Right lobe of liver (tissue), 4 donors: ENCODE measurements at regions not wholly inside any gene's neighbourhood (a gene's known extent, or its start where the extent isn't known, plus 50 kb on each side); places are given as distances from the start of the nearest gene placed in this dataset.

ENCODE experiments used
- POLR2A ChIP-seq: fragments of 450-650 bp; IDR thresholded peaks from one replicate; pipeline ENCODE4 v1.6.1; 2017; ENCODE audit warnings: antibody characterized with exemption, mild to moderate bottlenecking
- TF ChIP-seq, protein P1 (sequence below), 4 donors: fragments of 200-600 bp in 3 of 4; fragments of 450-650 bp in 1 of 4; IDR thresholded peaks; one replicate each; pipeline versions ENCODE4 v1.5.1 to v1.8.0; 2016 to 2022; ENCODE audit warnings: antibody characterized with exemption in 4 of 4, mild to moderate bottlenecking in 2 of 4
- donor health status: DM: no; HTN: no; CAD: no.
- donor health status: DM: no; HTN: no; CAD: no.
- donor health status: DM: no; HTN: yes; CAD: no.

DNA sequence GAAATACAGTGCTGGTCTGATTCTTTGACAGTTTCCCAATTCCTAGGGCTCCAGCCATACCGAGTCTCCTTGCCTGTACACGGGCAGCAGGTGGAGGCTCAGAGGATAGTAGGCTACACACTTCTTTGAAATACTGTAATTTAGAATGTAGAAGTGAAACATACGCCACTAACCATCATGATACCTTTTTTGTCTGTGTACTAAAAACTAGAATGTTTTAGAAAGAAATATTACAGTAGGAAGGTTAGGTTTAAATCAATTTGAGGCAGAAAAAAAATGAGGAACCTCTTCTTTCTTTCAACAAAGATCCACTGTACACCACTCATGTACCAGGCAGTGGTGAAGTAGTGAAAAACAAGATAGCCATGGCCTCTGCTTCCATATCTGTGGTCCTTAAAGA lies 354.7 kb downstream of the MCTP2 start:
- TF ChIP-seq, protein P1, sequence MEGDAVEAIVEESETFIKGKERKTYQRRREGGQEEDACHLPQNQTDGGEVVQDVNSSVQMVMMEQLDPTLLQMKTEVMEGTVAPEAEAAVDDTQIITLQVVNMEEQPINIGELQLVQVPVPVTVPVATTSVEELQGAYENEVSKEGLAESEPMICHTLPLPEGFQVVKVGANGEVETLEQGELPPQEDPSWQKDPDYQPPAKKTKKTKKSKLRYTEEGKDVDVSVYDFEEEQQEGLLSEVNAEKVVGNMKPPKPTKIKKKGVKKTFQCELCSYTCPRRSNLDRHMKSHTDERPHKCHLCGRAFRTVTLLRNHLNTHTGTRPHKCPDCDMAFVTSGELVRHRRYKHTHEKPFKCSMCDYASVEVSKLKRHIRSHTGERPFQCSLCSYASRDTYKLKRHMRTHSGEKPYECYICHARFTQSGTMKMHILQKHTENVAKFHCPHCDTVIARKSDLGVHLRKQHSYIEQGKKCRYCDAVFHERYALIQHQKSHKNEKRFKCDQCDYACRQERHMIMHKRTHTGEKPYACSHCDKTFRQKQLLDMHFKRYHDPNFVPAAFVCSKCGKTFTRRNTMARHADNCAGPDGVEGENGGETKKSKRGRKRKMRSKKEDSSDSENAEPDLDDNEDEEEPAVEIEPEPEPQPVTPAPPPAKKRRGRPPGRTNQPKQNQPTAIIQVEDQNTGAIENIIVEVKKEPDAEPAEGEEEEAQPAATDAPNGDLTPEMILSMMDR (IDR thresholded peaks at IDR 0.05), result no peak
- TF ChIP-seq POLR2A, result no peak
